RWPE1 (cell line): ENCODE measurements at regions not wholly inside any gene's neighbourhood (a gene's known extent, or its start where the extent isn't known, plus 50 kb on each side); places are given as distances from the start of the nearest gene placed in this dataset.

ENCODE experiments used
- CTCF ChIA-PET: fragments of 350-600 bp; sonication (Branson Sonifier 250); formaldehyde crosslinking; extraction: SDS; loops from one replicate; lab custom pipeline; 2021; lab: Yijun Ruan, JAX
- POLR2A ChIA-PET: fragments of 400-600 bp; formaldehyde crosslinking; extraction: SDS; loops from one replicate; lab custom pipeline; 2020; ENCODE audit warnings: antibody characterized with exemption; ENCODE audit not compliant: low non-redundant PET; lab: Yijun Ruan, JAX
- DNase-seq: peaks from one replicate; pipeline ENCODE4 v3.0.0; 2012; ENCODE audit warnings: low spot score
- H3K27ac ChIP-seq: fragments of 450-650 bp; 2 replicates; pipeline ENCODE4 v1.5.1; 2017
- TF ChIP-seq, protein P1 (sequence below): fragments of 450-650 bp; conservative IDR thresholded peaks from 2 replicates; pipeline ENCODE4 v1.5.1; 2017; ENCODE audit warnings: low read depth, mild to moderate bottlenecking

DNA sequence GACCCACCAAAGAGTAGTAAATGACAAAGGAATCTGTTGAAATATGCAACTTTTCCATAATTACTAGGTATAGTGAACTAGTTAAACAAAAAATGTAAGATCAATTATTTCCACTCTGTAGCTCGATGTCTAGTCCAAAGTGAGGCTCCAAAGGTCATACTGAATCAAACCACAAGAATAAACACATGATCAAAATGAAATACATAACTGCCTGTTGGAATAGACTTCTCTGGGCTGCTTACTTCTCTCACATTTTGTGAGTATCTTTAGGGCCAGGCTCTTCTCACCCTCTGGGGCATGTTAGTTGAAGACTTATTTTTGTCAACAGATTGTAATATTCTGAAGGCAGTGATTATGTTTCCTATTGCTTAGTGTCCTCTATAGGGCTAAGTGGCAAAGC lies 103.7 kb upstream of the TMEM170B start:
- CTCF ChIA-PET, result no interaction called here
- TF ChIP-seq, protein P1, sequence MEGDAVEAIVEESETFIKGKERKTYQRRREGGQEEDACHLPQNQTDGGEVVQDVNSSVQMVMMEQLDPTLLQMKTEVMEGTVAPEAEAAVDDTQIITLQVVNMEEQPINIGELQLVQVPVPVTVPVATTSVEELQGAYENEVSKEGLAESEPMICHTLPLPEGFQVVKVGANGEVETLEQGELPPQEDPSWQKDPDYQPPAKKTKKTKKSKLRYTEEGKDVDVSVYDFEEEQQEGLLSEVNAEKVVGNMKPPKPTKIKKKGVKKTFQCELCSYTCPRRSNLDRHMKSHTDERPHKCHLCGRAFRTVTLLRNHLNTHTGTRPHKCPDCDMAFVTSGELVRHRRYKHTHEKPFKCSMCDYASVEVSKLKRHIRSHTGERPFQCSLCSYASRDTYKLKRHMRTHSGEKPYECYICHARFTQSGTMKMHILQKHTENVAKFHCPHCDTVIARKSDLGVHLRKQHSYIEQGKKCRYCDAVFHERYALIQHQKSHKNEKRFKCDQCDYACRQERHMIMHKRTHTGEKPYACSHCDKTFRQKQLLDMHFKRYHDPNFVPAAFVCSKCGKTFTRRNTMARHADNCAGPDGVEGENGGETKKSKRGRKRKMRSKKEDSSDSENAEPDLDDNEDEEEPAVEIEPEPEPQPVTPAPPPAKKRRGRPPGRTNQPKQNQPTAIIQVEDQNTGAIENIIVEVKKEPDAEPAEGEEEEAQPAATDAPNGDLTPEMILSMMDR, result no peak
- POLR2A ChIA-PET, result no interaction called here
- no peak overlapping the region for H3K27ac ChIP-seq
- DNase-seq, result no peak

DNA sequence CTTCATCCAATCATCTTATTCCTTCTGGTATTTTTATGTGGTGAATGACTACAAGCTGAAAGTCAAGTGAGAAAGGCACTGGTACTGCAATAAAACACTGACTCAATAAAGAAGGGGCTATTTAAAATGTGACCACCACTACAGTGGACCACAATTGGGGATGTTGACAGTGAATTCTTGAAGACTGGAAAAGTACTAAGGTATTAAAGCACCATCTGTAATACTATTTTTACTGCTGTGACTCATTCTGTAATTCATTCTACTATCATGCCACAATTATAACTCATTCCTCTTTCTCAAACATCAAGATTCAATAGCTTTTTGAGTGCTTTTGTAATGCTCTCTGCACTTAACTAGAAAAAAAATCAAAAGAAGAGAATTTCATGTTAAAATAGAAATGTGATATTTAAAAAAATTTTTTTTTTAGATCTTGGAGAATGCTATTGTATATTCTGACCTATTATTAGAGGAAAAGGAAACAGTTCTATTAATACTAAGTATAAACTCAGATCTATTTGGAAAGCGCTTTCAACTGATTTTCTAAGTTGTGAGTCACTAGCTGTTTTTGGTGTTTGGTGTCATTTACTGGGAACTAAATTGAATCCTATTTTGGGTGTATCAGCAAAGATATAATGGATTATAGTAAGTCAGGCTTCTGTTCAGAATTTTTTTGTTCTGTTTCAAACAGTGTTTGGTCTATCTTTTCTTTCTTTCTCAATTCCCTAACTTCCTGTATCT lies 104.7 kb upstream of the TMEM170B start:
- CTCF ChIA-PET, result interaction anchor here (0.6 to 0.9 kb wide), 2 partner anchors 64 to 261 kb away, joined by 4 to 5 read pairs; no protein-coding TSS in a partner anchor
- DNase-seq, result peak; percentile 53

DNA sequence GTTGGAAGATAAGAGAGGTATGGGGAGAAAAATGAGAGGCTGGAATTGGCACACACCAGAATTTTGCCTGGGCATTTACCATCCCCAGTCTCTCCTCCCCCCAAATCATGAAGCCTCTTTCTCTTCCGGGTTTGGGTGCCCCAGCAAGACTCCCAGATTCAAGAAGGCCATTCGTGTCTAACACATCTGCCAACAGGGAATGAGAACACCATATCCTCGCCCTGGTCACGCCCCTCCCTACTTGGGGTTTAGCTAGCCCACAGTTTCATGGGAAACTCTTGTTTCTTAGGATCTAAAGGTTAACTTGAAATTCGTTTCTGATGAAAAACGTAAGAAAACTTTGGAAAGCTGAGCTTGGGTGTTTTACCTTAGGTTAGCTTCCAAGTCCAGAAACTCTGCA lies 105.5 kb upstream of the TMEM170B start:
- TF ChIP-seq, protein P1, result no peak
- no peak overlapping the region for H3K27ac ChIP-seq
- ChIA-PET POLR2A (no interaction called here), CTCF (no interaction called here)
- no peak for DNase-seq

More for the DNA sequence above, 104.7 kb upstream of the TMEM170B start:
- TF ChIP-seq, protein P1, result no peak
- no peak overlapping the region for H3K27ac ChIP-seq
- POLR2A ChIA-PET, result no interaction called here

DNA sequence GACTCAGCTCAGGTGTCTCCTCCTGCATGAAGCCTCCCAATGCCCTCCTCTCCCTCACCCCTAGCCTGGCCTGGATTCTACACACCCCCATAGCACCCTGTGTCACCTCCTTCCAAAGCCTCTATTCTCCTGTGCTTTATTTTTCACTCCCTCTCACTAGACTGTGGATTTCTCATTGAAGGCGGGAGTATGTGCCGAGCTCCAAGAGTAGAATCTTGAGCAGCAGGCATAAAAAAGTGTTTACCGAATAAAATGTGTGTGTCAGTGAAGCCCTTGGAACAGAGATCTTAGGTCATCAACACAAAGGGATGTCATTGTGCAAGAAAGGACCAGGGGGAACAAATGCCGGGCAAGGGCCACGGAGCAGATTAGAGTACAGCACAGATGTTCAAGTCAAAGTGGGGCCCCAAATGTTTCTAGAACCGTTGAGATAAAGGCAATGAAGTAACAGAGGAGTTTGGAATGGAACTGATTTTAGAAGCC lies 106.1 kb upstream of the TMEM170B start:
- ChIA-PET POLR2A (no interaction called here), CTCF (no interaction called here)
- TF ChIP-seq, protein P1, result no peak
- no peak overlapping the region for H3K27ac ChIP-seq
- no peak for DNase-seq

DNA sequence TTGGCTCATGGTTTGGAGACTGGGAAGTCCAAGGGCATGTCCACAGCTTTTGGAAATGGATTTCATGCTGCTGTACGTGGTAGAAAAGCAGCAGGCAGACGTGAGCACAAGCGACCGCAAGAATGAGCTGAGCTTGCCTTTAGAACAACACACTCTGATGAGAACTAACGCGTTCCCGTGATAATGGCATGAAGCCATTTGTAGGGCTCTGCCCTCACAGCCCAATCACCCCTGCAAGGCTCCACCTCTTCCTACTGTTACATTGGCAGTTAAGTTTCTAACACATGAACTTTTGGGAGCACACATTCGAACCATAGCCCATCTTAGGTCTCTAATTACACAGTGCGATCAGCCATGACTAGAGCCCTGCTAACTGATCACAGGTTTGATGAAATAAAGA lies 107.5 kb upstream of the TMEM170B start:
- POLR2A ChIA-PET, result no interaction called here
- TF ChIP-seq, protein P1, result no peak
- no peak for DNase-seq
- no peak overlapping the region for H3K27ac ChIP-seq
- CTCF ChIA-PET, result no interaction called here

DNA sequence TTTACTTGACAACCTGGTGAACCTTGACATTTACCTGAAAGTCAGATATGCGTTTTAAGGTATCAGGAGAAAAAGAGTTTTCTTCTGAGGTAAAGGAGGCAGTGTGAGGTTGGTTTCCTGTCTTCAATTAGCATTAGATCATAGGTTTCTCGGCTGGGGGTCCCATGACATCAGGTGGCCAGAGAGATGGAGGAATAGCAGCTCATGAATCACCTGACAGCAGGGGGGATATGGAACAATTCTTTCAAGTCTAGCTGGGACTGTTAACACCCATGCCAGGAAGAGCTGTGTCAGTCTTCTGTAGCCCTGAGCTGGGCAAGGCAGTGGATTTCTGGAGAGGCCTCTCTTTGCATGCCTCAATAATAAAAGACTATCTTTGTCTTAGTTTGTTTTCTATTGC lies 108.0 kb upstream of the TMEM170B start:
- H3K27ac ChIP-seq, result no peak overlapping the region
- CTCF ChIA-PET, result no interaction called here
- POLR2A ChIA-PET, result no interaction called here
- TF ChIP-seq, protein P1, result no peak
- no peak for DNase-seq
